NOMO-1 (cell line): ENCODE measurements at regions not wholly inside any gene's neighbourhood (a gene's known extent, or its start where the extent isn't known, plus 50 kb on each side); places are given as distances from the start of the nearest gene placed in this dataset.
"Not testable (repeated sequence)": the region's sequence is repeated elsewhere in the genome, so short reads cannot be mapped to it uniquely, and the experiment has no call there.

Source experiments
- DNase-seq, 2 experiments: peaks; one replicate each; lab custom pipeline; 2025; ENCODE audit not compliant: unreplicated experiment in 2 of 2; lab: John Stamatoyannopoulos, UW

- DNase-seq = no peak
These were observed 112.8 kb upstream of the RAB18 start for GRCh38 chr10:27391325-27391724.

- no peak for DNase-seq
These were observed 113.4 kb upstream of the RAB18 start for GRCh38 chr10:27390681-27391080.

DNA sequence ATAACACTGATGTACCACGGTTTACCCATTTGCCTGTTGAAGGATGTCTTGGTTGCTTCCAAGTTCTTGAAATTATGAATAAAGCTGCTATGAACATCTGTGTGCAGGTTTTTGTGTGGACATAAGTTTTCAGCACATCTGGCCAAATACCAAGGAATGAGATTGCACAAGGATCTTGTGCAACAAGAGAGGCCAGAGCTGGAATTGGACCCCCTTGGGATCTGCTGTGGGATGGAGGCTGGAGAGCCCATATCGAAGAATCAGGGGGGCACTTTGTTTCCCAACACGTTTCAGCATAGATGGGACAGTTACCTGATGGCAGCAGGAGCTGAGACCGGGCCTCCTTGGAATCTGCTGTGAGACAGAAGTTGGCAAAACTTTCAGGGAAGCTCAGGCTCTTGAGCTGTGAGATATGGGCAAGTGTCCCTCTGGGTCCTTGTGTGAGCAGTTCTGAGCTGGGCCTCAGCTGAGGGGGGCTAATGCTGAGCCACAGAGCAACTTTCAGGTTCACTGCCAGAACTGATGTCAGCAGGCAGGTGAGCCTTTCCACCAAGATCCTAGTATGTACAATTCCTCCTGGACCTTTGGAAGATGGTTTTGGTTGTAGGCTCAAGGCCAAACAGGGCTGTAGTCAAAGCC lies 115.2 kb upstream of the RAB18 start:
- DNase-seq = no peak

DNA sequence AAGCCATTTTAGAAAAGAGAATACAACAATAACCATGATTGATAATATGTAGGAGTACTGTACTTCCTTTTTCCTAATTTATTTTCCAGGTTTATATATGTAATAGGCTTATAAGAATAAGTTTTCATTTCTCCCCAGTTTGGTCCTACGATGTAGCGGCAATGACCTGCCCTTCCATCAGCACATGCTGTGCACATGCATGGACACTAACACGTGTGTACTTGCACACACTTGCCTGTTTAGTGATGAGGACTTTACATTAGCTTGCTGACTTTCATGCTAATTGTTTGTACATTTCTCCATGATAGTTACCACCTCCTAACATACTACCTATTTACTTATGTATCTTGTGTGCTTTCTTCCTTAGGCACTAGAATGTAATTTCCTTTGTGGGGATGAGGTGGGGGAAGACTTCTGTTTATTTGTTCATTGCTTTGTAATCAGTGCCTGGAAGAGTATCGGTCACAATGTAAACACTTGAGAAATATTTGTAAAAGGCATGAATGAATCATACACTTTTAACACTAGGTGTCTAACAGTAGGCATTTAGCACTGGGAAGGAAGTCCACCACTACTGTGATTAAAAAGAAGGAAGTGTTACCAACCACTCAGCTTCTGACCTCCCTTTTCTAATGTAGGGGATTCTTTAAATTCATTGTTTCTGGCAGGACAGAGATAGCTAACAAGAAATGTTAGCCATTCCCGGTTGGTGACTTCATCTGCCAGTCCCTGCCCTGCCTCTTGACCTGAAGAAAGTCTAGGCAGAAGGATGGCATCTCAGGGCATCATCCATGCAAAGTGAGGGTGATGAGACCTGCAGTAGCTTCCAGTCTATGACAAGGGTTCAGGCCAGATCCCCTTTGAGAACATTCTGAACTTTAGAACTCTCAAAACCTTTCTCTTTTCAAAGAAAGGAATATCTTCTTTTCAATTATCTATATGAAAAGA lies 120.2 kb upstream of the RAB18 start:
- peak; percentile 31 to 78 for DNase-seq

- no peak for DNase-seq
These were observed 121.9 kb upstream of the RAB18 start for GRCh38 chr10:27382176-27382575.

GRCh38 chr10:27380929-27381358 lies 123.2 kb upstream of the RAB18 start:
- DNase-seq = no peak

GRCh38 chr10:27379041-27379440 lies 125.1 kb upstream of the RAB18 start:
- not testable (repeated sequence) for DNase-seq

- DNase-seq = no peak
These were observed 130.4 kb upstream of the RAB18 start for GRCh38 chr10:27373566-27374160.

DNA sequence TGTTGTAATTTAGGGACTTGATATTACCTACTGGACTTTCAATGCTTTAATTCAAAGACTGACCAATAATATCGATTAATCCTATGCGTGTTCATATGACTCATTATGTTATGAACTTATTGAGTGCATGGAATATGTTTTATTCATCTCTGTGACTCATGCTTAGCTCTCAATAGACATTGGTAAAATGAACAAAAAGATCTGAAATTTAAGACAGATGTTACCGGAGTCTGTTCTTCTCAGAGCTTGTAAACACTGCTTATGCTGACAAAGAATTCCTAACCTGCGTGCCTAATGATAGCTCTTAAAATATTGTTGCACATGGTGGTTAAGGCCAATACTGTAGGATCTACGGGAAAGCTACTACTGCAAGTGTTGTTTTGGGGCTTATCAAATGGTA lies 131.5 kb upstream of the ACBD5 start:
- no peak for DNase-seq

GRCh38 chr10:27371375-27371774 lies 130.8 kb upstream of the ACBD5 start:
- DNase-seq = not testable (repeated sequence)

DNA sequence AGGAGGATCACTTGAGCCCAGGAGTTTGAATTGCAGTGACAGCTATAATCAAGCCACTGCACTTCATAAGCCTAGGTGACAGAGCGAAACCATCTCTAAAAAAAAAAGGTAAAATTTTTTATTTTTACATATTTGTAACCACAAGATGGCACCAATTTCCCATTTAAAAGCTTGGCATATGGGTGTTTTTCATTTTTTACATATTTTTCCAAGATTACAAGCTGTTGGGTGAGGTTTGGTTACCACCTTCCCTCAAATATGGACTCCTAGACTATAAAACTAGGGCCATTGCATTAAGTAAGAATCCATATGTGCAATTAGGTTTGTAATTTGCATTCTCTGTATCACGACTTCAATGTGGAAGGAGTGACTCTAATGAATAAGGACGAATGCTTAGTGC lies 129.3 kb upstream of the ACBD5 start:
- peak; percentile 21 to 25 for DNase-seq

GRCh38 chr10:27368706-27369105 lies 128.1 kb upstream of the ACBD5 start:
- DNase-seq = no peak

- no peak for DNase-seq
These were observed 126.2 kb upstream of the ACBD5 start for GRCh38 chr10:27366769-27367168.

GRCh38 chr10:27364028-27364427 lies 123.4 kb upstream of the ACBD5 start:
- DNase-seq = no peak

- peak; percentile 70 to 73 for DNase-seq
These were observed 120.1 kb upstream of the ACBD5 start for GRCh38 chr10:27360581-27361172.

DNA sequence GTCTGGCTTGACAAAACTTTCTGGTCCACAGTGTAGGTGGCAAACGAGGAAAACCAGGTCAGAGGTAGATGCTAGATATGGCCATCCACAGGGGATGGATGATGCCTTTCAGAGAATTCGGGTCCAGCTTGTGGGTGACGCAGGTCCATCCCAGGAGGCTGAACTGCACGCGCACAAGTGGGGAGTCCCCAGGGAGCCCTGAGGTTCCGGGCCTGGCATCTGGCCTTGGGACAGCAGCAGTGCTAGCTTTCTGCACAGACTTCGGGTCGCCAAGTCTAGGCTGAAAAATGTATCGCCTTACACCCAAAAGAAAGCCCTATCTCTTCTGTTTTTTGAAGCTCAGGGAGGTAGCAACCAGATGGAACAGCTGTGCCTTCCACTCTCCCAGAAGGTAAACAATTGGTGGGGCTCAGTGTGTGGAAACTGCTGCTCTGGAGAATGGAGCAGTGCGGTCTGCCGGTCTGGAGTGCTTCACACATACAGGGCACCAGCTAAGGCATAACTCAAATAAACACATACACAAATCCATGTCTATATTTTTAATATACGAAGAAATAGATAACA lies 119.3 kb upstream of the ACBD5 start:
- DNase-seq = no peak

- DNase-seq = no peak
These were observed 116.1 kb upstream of the ACBD5 start for GRCh38 chr10:27356738-27357137.

- DNase-seq = no peak
These were observed 115.4 kb upstream of the ACBD5 start for GRCh38 chr10:27355918-27356573.

GRCh38 chr10:27354643-27355270 lies 114.2 kb upstream of the ACBD5 start:
- peak; percentile 76 to 91 for DNase-seq

- not testable (repeated sequence) for DNase-seq
These were observed 113.5 kb upstream of the ACBD5 start for GRCh38 chr10:27354100-27354499.
